HG02884 (cell line): ENCODE measurements at regions not wholly inside any gene's neighbourhood (a gene's known extent, or its start where the extent isn't known, plus 50 kb on each side); places are given as distances from the start of the nearest gene placed in this dataset.
A peak's percentile ranks its signal among the peaks of the same experiment; 100 is the strongest.

ENCODE experiments used
- ATAC-seq: cut with Tn5 transposase; IDR thresholded peaks from one replicate; pipeline ENCODE4 v1.9.1; 2021; ENCODE audit warnings: mild to moderate bottlenecking, moderate library complexity; ENCODE audit not compliant: unreplicated experiment

GRCh38 chr3:152095472-152095871 lies 173.3 kb upstream of the MBNL1 start:
- ATAC-seq: no peak

- ATAC-seq: no peak
Measured at GRCh38 chr3:152096280-152096906, 172.3 kb upstream of the MBNL1 start.

- no peak for ATAC-seq
Measured at GRCh38 chr3:152097120-152097519, 171.6 kb upstream of the MBNL1 start.

GRCh38 chr3:152097770-152098169 lies 171.0 kb upstream of the MBNL1 start:
- ATAC-seq: no peak

- peak; percentile 91 for ATAC-seq
Measured at GRCh38 chr3:152100491-152101132, 168.1 kb upstream of the MBNL1 start.

GRCh38 chr3:152102410-152102809 lies 166.3 kb upstream of the MBNL1 start:
- no peak for ATAC-seq

- ATAC-seq: no peak
Measured at GRCh38 chr3:152103257-152103656, 165.5 kb upstream of the MBNL1 start.

GRCh38 chr3:152104847-152105415 lies 163.8 kb upstream of the MBNL1 start:
- ATAC-seq: no peak

GRCh38 chr3:152105446-152105845 lies 163.3 kb upstream of the MBNL1 start:
- ATAC-seq: no peak

GRCh38 chr3:152109038-152109437 lies 159.7 kb upstream of the MBNL1 start:
- ATAC-seq: no peak

- no peak for ATAC-seq
Measured at GRCh38 chr3:152113413-152113812, 155.3 kb upstream of the MBNL1 start.

GRCh38 chr3:152113992-152114651 lies 154.6 kb upstream of the MBNL1 start:
- no peak for ATAC-seq

GRCh38 chr3:152120601-152121269 lies 148.0 kb upstream of the MBNL1 start:
- ATAC-seq: no peak

GRCh38 chr3:152121270-152121636 lies 147.5 kb upstream of the MBNL1 start:
- no peak for ATAC-seq

- ATAC-seq: no peak
Measured at GRCh38 chr3:152122851-152123250, 145.9 kb upstream of the MBNL1 start.

GRCh38 chr3:152123457-152123856 lies 145.3 kb upstream of the MBNL1 start:
- ATAC-seq: no peak

- ATAC-seq: no peak
Measured at GRCh38 chr3:152126260-152126659, 142.5 kb upstream of the MBNL1 start.

GRCh38 chr3:152127058-152127457 lies 141.7 kb upstream of the MBNL1 start:
- ATAC-seq: peak; percentile 99

- no peak for ATAC-seq
Measured at GRCh38 chr3:152128356-152128755, 140.4 kb upstream of the MBNL1 start.

GRCh38 chr3:152139651-152140050 lies 129.1 kb upstream of the MBNL1 start:
- no peak for ATAC-seq

GRCh38 chr3:152146461-152146860 lies 122.3 kb upstream of the MBNL1 start:
- no peak for ATAC-seq
